ENCODE measurements at regions not wholly inside any gene's neighbourhood (a gene's known extent, or its start where the extent isn't known, plus 50 kb on each side); places are given as distances from the start of the nearest gene placed in this dataset.

DNA sequence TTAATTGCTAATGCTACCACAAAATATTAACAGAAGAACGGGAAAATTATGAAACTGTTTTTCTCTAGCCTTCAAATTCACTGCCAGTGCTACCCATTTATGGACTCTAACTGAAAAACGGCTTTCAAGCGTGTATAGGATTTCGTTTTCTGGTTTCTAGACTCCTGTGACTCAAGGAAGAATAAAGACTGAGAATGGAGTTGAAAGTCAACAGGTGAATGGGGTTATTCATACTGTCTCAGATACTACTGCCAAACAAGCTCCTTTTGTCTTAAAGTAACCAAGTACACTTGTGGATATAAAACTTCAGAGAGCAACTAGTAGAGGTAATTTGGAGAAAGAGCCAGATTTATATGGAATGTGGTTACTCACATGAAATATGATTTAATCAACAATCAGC lies 251.1 kb upstream of the ITM2A start:
- TF ChIP-seq POLR2A (IDR thresholded peaks at IDR 0.05) (no peak), CTCF (IDR thresholded peaks at IDR 0.05) (no peak), POLR2AphosphoS5 (IDR thresholded peaks at IDR 0.05; ENCODE audit: insufficient read depth in 1 of 2, low read depth in 1 of 2) (no peak)
- Histone ChIP-seq H3K9me3 (no peaks in the 10 kb centered on the region), H3K36me3 (no peaks in the 10 kb centered on the region), H3K4me1 (no peaks in the 10 kb centered on the region), H3K27me3 (no peaks in the 10 kb centered on the region), H3K27ac (no peak overlapping the region), H3K4me3 (no peak overlapping the region)
- intact Hi-C loops (cut with DNase I) = no loop called here
- DNase-seq (ENCODE audit: extremely low spot score in 2 of 2) = no peak

DNA sequence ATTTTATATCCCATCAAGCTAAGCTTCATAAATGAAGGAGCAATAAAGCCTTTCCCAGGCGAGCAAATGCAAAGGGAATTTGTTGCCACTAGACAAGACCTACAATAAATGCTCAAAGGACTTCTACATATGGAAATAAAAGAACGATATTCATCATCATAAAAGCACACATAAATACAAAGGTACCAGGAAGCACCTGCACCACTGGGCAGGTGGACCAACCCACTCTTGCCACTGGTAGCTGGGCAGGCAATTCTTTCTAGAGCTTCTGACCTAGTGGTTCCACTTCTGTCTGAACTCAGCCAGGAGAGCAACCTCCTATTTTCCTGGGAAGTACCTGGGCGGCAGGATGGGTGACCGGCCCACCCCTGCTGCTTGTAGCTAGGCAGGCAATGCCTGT lies 237.2 kb upstream of the ITM2A start:
- Histone ChIP-seq H3K9me3 (no peaks in the 10 kb centered on the region), H3K4me3 (no peak overlapping the region), H3K27me3 (no peaks in the 10 kb centered on the region), H3K27ac (no peak overlapping the region), H3K36me3 (no peaks in the 10 kb centered on the region), H3K4me1 (no peaks in the 10 kb centered on the region)
- TF ChIP-seq POLR2A (IDR thresholded peaks at IDR 0.05) (no peak), CTCF (IDR thresholded peaks at IDR 0.05) (no peak), POLR2AphosphoS5 (IDR thresholded peaks at IDR 0.05; ENCODE audit: insufficient read depth in 1 of 2, low read depth in 1 of 2) (no peak)
- intact Hi-C loops (cut with DNase I) = no loop called here
- DNase-seq (ENCODE audit: extremely low spot score in 2 of 2) = no peak

DNA sequence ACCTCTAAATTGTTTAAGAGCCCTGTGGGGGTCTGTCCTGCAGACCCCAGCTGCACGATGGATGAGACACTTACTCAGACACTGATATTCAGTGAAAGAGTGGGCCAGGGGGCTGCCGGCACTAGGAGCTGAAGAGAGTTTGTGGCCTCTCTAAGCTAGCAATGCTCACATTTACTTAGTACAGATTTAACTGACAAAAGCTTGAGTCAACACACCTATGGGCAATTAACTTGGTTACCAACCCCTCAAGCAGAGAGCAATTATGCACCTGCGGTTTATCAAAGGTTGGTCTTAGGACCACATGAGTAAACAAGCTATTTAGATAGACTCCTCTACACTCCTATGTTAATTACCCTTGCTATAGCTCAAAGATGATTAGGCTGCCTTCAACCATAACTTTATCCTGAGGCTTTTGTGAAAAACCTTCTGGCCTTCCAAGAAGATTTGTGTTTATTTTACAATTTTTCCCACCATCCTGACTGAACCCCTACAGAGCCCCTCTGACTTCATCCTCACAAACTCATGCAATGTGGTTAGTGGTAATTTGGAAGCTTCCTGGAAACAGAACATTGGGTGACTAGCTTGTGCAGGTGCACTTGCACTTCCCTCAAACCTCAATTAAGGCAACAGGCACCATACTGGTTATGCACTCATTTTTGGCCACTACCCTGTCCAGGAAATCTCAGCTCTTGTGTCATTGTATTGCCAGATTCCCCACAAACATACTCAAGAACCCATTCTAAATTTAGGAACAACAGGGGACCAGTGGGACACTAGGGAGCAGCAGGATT lies 234.4 kb upstream of the ITM2A start:
- no peak overlapping the region for H3K27ac ChIP-seq
- no peak overlapping the region for H3K4me3 ChIP-seq

GRCh38 chrX:79592259-79592658 lies 225.1 kb upstream of the ITM2A start:
- Histone ChIP-seq H3K9me3 (no peaks in the 10 kb centered on the region), H3K27ac (no peak overlapping the region), H3K4me3 (no peak overlapping the region), H3K27me3 (no peaks in the 10 kb centered on the region), H3K4me1 (no peaks in the 10 kb centered on the region), H3K36me3 (no peaks in the 10 kb centered on the region)
- no peak for DNase-seq (ENCODE audit: extremely low spot score in 2 of 2)
- intact Hi-C loops (cut with DNase I) = no loop called here
- no peak for TF ChIP-seq CTCF (IDR thresholded peaks at IDR 0.05)
- no peak for TF ChIP-seq POLR2A (IDR thresholded peaks at IDR 0.05)
- TF ChIP-seq POLR2AphosphoS5 (IDR thresholded peaks at IDR 0.05; ENCODE audit: insufficient read depth in 1 of 2, low read depth in 1 of 2) = no peak

More for the DNA sequence above, 234.4 kb upstream of the ITM2A start:
- Histone ChIP-seq H3K4me1 (no peaks in the 10 kb centered on the region), H3K36me3 (no peaks in the 10 kb centered on the region), H3K27me3 (no peaks in the 10 kb centered on the region), H3K9me3 (no peaks in the 10 kb centered on the region)
- DNase-seq (ENCODE audit: extremely low spot score in 2 of 2) = no peak
- TF ChIP-seq CTCF (IDR thresholded peaks at IDR 0.05) (no peak), POLR2AphosphoS5 (IDR thresholded peaks at IDR 0.05; ENCODE audit: insufficient read depth in 1 of 2, low read depth in 1 of 2) (no peak), POLR2A (IDR thresholded peaks at IDR 0.05) (no peak)
- intact Hi-C loops (cut with DNase I) = no loop called here

- no peaks in the 10 kb centered on the region for H3K9me3 ChIP-seq
- no peak overlapping the region for H3K27ac ChIP-seq
- TF ChIP-seq POLR2A (IDR thresholded peaks at IDR 0.05) = no peak
- TF ChIP-seq CTCF (IDR thresholded peaks at IDR 0.05) = no peak
- no peaks in the 10 kb centered on the region for H3K36me3 ChIP-seq
- no peaks in the 10 kb centered on the region for H3K4me1 ChIP-seq
- intact Hi-C loops (cut with DNase I) = no loop called here
- no peak overlapping the region for H3K4me3 ChIP-seq
- H3K27me3 ChIP-seq = no peaks in the 10 kb centered on the region
- no peak for DNase-seq (ENCODE audit: extremely low spot score in 2 of 2)
Measured at GRCh38 chrX:79588233-79588632, 221.1 kb upstream of the ITM2A start.

Measured in vagina (tissue), 2 donors.